HEK293T (cell line): ENCODE measurements at regions not wholly inside any gene's neighbourhood (a gene's known extent, or its start where the extent isn't known, plus 50 kb on each side); places are given as distances from the start of the nearest gene placed in this dataset.

ENCODE experiments used
- BHLHE40 ChIP-seq: fragments of 450-650 bp; IDR thresholded peaks from 2 replicates; pipeline ENCODE4 v1.6.1; 2016; ENCODE audit warnings: mild to moderate bottlenecking, moderate library complexity, borderline replicate concordance
- FOXA1 ChIP-seq: fragments of 450-650 bp; IDR thresholded peaks from 2 replicates; pipeline ENCODE4 v1.6.1; 2016; ENCODE audit warnings: mild to moderate bottlenecking
- FOXK2 ChIP-seq: fragments of 450-650 bp; IDR thresholded peaks from 2 replicates; pipeline ENCODE4 v1.6.1; 2016; ENCODE audit warnings: mild to moderate bottlenecking
- FOXM1 ChIP-seq: fragments of 450-650 bp; IDR thresholded peaks from 2 replicates; pipeline ENCODE4 v1.6.1; 2017; ENCODE audit warnings: mild to moderate bottlenecking, borderline replicate concordance
- HDGF ChIP-seq: fragments of 450-650 bp; IDR thresholded peaks from 2 replicates; pipeline ENCODE4 v1.6.1; 2017; ENCODE audit warnings: antibody characterized with exemption, borderline replicate concordance
- LEF1 ChIP-seq: fragments of 450-650 bp; IDR thresholded peaks from 2 replicates; pipeline ENCODE4 v1.6.1; 2017; ENCODE audit warnings: mild to moderate bottlenecking, borderline replicate concordance
- NFRKB ChIP-seq: fragments of 450-650 bp; IDR thresholded peaks from 2 replicates; pipeline ENCODE4 v1.6.1; 2016; ENCODE audit warnings: mild to moderate bottlenecking, moderate library complexity
- SP1 ChIP-seq: fragments of 450-650 bp; IDR thresholded peaks from 2 replicates; pipeline ENCODE4 v1.6.1; 2017
- SUZ12 ChIP-seq: fragments of 450-650 bp; IDR thresholded peaks from 2 replicates; pipeline ENCODE4 v1.6.1; 2016; ENCODE audit warnings: mild to moderate bottlenecking
- ZNF384 ChIP-seq: fragments of 450-650 bp; IDR thresholded peaks from 2 replicates; pipeline ENCODE4 v1.6.1; 2016

DNA sequence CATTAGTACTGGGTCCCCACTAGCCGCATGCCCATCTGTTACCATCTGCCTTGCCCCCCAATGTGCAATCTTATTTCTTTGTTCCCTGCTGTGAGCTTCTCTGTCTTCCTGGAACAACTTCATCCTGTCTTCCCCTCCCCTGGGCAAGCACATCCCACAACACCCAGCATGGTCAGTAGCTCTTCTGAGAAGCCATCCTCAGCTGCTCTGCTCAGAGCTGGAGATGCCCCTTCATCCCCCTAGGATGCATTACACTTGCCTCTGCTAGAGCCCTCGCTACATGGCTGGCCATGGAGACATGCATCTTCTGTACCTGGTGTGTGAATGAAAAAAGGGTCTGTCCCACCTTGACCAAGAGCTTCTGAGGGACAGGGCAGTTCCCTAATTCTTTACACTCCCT lies 141.2 kb downstream of the CDC5L start:
- TF ChIP-seq LEF1 = no peak
- TF ChIP-seq FOXA1 = no peak
- no peak for TF ChIP-seq HDGF
- no peak for TF ChIP-seq SUZ12
- no peak for TF ChIP-seq FOXM1
- TF ChIP-seq FOXK2 = no peak
- no peak for TF ChIP-seq BHLHE40
- TF ChIP-seq SP1 = no peak
- no peak for TF ChIP-seq ZNF384
- no peak for TF ChIP-seq NFRKB
